ENCODE measurements at regions not wholly inside any gene's neighbourhood (a gene's known extent, or its start where the extent isn't known, plus 50 kb on each side); places are given as distances from the start of the nearest gene placed in this dataset.

DNA sequence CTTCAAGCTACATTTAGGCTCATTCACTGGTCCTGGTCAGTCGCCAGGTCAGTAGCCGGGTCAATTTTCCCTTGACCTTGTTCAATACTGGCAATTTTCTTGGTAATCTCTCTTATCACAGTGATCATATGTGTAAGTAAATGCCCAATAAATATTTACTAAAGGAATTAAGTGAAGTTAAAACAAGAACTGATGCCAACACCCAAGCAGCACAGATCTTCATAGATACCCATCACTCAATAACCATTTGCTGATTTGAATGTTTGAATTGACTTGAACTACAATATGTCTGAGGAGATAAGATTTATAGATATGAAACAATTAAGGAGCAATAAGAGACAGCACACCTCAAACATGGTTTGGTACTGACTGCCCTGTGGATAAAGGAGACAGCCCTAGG lies 100.8 kb upstream of the PREP start (continued):
- TF ChIP-seq ZNF462 (CRISPR knock-in tag; IDR thresholded peaks at IDR 0.05) (no peak), EZH2phosphoT487 (IDR thresholded peaks at IDR 0.05; ENCODE audit: unreplicated experiment) (no peak), ZNF114 (CRISPR knock-in tag; IDR thresholded peaks at IDR 0.05) (no peak)

DNA sequence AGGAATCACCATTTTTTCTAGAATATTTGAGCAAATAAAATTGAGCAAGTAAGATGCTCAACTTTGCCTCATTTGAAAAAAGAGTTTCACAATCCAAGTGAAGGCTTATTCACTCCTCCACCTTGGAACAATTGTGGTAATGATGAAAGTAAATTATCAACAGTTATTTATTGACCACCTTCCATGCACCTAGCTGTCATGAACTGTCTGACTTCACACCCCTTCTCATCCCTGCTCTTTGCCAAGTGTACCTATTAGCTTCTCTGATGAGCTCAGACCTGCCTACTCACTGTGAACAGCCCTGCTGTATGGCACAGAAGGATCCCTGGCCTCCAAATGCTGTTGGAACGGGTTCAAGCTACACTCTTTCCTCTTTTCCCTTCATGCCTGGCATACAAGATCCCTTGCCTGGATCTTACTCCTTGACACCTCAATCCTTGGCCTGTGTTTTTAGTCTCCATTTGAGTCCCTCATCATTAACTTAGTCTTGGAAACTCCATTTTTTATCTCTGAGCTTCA lies 99.0 kb upstream of the PREP start:
- DNase-seq (ENCODE audit: low spot score) (no peak), ATAC-seq (no peak)
- no peaks in the 10 kb centered on the region for H3K27me3 Mint-ChIP-seq (ENCODE audit: insufficient read depth, low read depth, poor library complexity)
- no peak overlapping the region for H3K27ac ChIP-seq (ENCODE audit: low read depth)
- no peak overlapping the region for H3K4me3 Mint-ChIP-seq
- H3K4me2 ChIP-seq, result no peak overlapping the region
- H3K36me3 ChIP-seq (ENCODE audit: insufficient read depth), result no peaks in the 10 kb centered on the region
- H3K36me3 Mint-ChIP-seq (ENCODE audit: low read depth), result no peaks in the 10 kb centered on the region
- no peaks in the 10 kb centered on the region for H3K4me1 ChIP-seq (ENCODE audit: insufficient read depth)
- no peaks in the 10 kb centered on the region for H3K79me2 ChIP-seq (replicated peaks; ENCODE audit: insufficient read depth)
- no peak overlapping the region for H3K4me3 ChIP-seq
- H3F3A ChIP-seq (replicated peaks; ENCODE audit: low read depth), result no peaks in the 10 kb centered on the region
- no peak overlapping the region for H3K27ac Mint-ChIP-seq
- no peaks in the 10 kb centered on the region for H3K27me3 ChIP-seq (ENCODE audit: insufficient read depth)
- no peak for TF ChIP-seq NANOG (IDR thresholded peaks at IDR 0.05; ENCODE audit: borderline replicate concordance)
- H4K20me1 ChIP-seq (replicated peaks; ENCODE audit: insufficient read depth), result no peaks in the 10 kb centered on the region
- no peaks in the 10 kb centered on the region for H3K9me3 Mint-ChIP-seq
- H3K9me2 ChIP-seq (ENCODE audit: insufficient read depth), result peaks cover 3% of the 10 kb centered on the region
- H3K4me1 Mint-ChIP-seq, result no peaks in the 10 kb centered on the region
- no peak overlapping the region for H2AFZ ChIP-seq

- H3K27me3 ChIP-seq (ENCODE audit: insufficient read depth), result no peaks in the 10 kb centered on the region
- H3K4me1 Mint-ChIP-seq, result no peaks in the 10 kb centered on the region
- H3K4me1 ChIP-seq (ENCODE audit: insufficient read depth), result no peaks in the 10 kb centered on the region
- H3K4me3 Mint-ChIP-seq, result no peak overlapping the region
- H3F3A ChIP-seq (replicated peaks; ENCODE audit: low read depth), result no peaks in the 10 kb centered on the region
- H3K27me3 Mint-ChIP-seq (ENCODE audit: insufficient read depth, low read depth, poor library complexity), result no peaks in the 10 kb centered on the region
- no peak overlapping the region for H3K27ac Mint-ChIP-seq
- H3K36me3 Mint-ChIP-seq (ENCODE audit: low read depth), result no peaks in the 10 kb centered on the region
- no peak overlapping the region for H3K27ac ChIP-seq (ENCODE audit: low read depth)
- no peaks in the 10 kb centered on the region for H4K20me1 ChIP-seq (replicated peaks; ENCODE audit: insufficient read depth)
- ATAC-seq (no peak), DNase-seq (ENCODE audit: low spot score) (no peak)
- H3K4me2 ChIP-seq, result no peak overlapping the region
- no peaks in the 10 kb centered on the region for H3K79me2 ChIP-seq (replicated peaks; ENCODE audit: insufficient read depth)
- no peaks in the 10 kb centered on the region for H3K9me3 Mint-ChIP-seq
- no peak overlapping the region for H3K4me3 ChIP-seq
- peaks cover 6% of the 10 kb centered on the region for H3K9me2 ChIP-seq (ENCODE audit: insufficient read depth)
- H3K36me3 ChIP-seq (ENCODE audit: insufficient read depth), result no peaks in the 10 kb centered on the region
- no peak overlapping the region for H2AFZ ChIP-seq
- TF ChIP-seq ZNF114 (CRISPR knock-in tag; IDR thresholded peaks at IDR 0.05), result no peak
- TF ChIP-seq REST (IDR thresholded peaks at IDR 0.05; ENCODE audit: unreplicated experiment), result no peak
- no peak for TF ChIP-seq JUNB (IDR thresholded peaks at IDR 0.05; ENCODE audit: unreplicated experiment)
- no peak for TF ChIP-seq CREB1 (CRISPR knock-in tag; IDR thresholded peaks at IDR 0.05; ENCODE audit: low read depth)
- TF ChIP-seq POLR2AphosphoS5 (IDR thresholded peaks at IDR 0.05; ENCODE audit: low read depth), result no peak
Observed at GRCh38 chr6:105501246-105501645, 98.4 kb upstream of the PREP start.
